GM08714 (cell line): ENCODE measurements at regions not wholly inside any gene's neighbourhood (a gene's known extent, or its start where the extent isn't known, plus 50 kb on each side); places are given as distances from the start of the nearest gene placed in this dataset.

ENCODE experiments used
- H3K4me3 ChIP-seq: fragments of 200-500 bp; sonication (Bioruptor generic); 2 replicates; pipeline ENCODE4 v1.5.1; 2014; ENCODE audit warnings: mild to moderate bottlenecking, low read length, inconsistent platforms
- ZNF274 ChIP-seq: IDR thresholded peaks from 2 replicates; pipeline ENCODE4 v1.6.1; 2012; ENCODE audit warnings: mild to moderate bottlenecking, low read depth, low read length

GRCh38 chr20:39376788-39377187 is 414.6 kb downstream of the DHX35 start:
- no peak overlapping the region for H3K4me3 ChIP-seq
- TF ChIP-seq ZNF274, result no peak

- no peak overlapping the region for H3K4me3 ChIP-seq
- TF ChIP-seq ZNF274, result no peak
These were observed 402.2 kb downstream of the DHX35 start for GRCh38 chr20:39364320-39364719.

- H3K4me3 ChIP-seq, result no peak overlapping the region
- no peak for TF ChIP-seq ZNF274
These were observed 398.0 kb downstream of the DHX35 start for GRCh38 chr20:39359981-39360620.

GRCh38 chr20:39358052-39358451 is 395.9 kb downstream of the DHX35 start:
- TF ChIP-seq ZNF274, result no peak
- no peak overlapping the region for H3K4me3 ChIP-seq

DNA sequence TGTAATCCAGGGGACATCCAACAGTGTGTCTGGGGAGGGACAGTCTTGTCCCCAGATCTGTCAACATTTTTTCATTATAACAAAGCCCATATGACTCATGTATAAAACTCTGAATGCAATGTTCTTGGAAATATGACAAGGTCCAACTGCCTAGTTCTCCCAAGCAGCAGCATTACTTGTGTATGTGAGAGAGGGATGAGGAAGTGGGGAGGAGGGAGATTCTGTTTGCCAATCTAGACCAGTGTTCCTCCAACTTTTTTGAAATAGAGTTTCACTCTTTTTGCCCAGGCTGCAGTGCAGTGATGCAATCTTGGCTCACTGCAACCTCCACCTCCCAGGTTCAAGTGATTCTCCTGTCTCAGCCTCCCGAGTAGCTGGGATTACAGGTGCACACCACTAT is 394.8 kb downstream of the DHX35 start:
- H3K4me3 ChIP-seq, result no peak overlapping the region
- TF ChIP-seq ZNF274, result no peak

DNA sequence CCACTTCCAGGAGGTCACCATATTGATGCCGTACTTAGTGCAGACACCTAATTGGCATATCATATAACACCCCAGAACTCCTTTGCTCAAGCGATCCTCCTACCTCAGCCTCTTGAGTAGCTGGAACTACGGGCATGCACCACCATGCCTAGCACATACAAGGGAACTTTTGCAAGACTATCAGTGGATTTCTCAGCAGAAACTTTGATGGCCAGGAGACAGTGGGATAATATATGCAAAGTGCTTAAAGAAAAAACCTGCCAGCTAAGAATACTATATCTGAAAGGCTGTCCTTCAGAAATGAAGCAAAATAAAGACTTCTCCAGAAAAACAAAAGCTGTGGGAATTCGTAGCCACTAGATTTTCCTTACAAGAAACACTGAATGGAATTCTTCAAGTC is 387.1 kb downstream of the DHX35 start:
- no peak for TF ChIP-seq ZNF274
- H3K4me3 ChIP-seq, result no peak overlapping the region

DNA sequence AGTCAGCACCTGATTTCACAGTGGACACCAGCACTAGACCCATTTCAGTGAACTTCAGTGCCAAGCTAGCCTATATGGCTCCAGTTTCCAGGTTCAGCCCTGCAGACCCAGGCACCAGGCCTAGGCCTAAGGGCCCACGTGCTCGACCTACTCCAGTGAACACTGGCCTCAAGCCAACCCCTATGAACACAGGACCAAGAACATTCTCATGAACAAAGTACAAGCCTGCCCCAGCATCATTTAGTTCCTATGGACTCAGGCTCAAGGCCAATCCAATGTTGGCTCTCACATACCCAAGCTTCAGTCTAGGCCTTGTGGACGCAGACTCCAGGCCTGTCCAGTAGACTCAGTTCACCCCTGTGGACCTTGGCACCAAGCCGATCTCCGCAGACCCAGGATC is 385.5 kb downstream of the DHX35 start:
- no peak for TF ChIP-seq ZNF274
- H3K4me3 ChIP-seq, result no peak overlapping the region

GRCh38 chr20:39342463-39342862 is 380.3 kb downstream of the DHX35 start:
- H3K4me3 ChIP-seq, result no peak overlapping the region
- no peak for TF ChIP-seq ZNF274

DNA sequence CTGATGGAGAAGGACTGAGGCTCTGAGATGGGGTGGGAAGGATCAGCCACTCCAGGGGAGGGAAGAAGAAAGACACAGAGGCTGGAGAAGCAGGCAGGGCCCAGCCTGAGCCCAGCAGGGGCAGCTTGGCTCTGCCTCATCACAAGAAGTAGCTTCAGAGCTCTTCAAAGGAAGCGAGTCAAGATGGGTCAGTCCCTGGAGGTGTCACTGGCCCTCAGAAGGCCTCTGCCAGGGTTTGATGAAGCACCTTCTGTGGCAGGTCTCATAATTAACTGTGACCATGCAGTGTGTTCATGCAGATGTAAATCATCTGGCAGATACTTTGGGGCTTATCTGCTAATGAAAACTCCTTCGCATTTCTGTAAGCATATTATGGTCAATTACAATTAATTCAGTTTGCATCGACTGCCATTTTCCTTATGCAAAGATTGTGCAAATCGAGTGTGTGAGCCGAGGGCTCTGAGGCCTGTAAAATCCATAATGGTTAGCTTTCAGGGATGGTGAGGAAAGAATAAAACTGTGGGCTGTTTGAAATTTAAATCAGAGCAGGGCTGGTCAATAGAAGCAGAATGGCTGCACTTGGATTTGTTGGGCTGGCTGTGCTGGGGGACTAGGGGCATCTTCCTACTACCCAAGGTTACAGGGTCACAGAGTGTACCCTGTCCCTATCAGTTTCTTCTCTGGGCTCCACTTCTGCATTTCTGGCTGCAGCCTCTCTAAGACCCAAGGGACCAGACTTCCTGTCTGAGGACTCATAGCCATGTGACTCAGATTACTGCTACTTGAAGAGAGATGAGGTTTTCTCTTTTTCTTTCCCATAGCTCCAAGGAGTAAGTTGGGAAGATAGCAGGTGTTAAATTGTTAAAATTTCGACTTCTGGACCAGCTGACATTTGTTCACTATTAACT is 376.6 kb downstream of the DHX35 start:
- H3K4me3 ChIP-seq, result no peak overlapping the region
- no peak for TF ChIP-seq ZNF274

DNA sequence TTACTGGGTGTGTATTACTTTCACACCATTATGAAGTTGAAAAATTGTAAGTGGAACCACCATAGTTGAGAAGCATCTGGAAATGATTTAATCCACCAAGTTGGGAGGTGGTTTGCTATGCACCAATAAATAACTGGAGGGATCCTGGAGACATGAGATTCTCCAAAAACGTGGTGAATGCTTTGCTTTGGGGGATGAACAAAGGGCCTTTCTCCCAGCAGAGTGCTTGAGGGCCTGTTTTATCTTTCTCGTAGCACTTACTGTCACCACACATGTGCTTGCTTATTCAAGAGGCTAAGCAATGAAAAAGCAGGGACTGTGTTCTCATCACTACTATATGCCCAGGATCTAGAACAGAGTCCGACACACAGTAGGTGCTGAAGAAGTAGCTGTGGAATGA is 371.1 kb downstream of the DHX35 start:
- no peak for TF ChIP-seq ZNF274
- no peak overlapping the region for H3K4me3 ChIP-seq

GRCh38 chr20:39328347-39328746 is 366.2 kb downstream of the DHX35 start:
- no peak overlapping the region for H3K4me3 ChIP-seq
- TF ChIP-seq ZNF274, result no peak

DNA sequence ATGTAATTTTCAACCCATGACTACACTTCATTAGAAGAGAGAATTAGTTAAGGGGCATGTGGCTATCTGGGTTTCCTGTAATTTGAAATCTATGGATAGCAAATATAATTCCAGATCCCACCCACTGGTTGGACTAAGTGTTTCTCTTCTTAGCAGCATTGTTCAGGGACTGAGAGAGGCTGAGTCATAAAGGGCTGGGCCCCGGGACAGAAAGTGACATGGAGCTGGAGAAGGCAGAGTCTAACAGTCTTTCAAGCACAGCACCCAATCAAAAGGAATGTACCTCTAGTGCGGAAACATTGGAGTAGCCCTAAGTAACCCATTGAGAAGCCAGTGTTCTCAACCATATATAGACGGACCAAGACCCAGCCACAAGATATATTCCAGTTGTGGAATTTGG is 363.9 kb downstream of the DHX35 start:
- H3K4me3 ChIP-seq, result no peak overlapping the region
- TF ChIP-seq ZNF274, result no peak

DNA sequence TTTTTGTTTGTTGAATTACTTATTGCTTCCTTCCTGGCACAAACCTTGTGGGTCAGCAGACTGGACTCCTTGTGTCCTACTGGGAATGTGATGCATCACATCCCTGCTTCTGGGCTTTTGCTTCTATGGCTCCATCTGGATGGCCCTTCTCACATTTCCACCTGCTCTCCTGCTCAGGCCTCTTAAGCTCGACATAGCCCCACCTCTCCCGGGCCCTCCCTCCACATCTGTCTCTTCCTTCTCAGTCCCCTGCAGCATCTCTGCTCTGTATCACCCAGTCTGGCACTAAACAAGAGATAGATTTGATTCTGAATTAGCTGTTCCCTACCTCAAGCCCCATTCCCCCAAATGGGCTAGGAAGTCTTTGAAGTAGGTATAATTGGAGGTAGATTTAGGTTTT is 356.8 kb downstream of the DHX35 start:
- no peak for TF ChIP-seq ZNF274
- no peak overlapping the region for H3K4me3 ChIP-seq

GRCh38 chr20:39312676-39313075 is 350.5 kb downstream of the DHX35 start:
- H3K4me3 ChIP-seq, result no peak overlapping the region
- TF ChIP-seq ZNF274, result no peak

DNA sequence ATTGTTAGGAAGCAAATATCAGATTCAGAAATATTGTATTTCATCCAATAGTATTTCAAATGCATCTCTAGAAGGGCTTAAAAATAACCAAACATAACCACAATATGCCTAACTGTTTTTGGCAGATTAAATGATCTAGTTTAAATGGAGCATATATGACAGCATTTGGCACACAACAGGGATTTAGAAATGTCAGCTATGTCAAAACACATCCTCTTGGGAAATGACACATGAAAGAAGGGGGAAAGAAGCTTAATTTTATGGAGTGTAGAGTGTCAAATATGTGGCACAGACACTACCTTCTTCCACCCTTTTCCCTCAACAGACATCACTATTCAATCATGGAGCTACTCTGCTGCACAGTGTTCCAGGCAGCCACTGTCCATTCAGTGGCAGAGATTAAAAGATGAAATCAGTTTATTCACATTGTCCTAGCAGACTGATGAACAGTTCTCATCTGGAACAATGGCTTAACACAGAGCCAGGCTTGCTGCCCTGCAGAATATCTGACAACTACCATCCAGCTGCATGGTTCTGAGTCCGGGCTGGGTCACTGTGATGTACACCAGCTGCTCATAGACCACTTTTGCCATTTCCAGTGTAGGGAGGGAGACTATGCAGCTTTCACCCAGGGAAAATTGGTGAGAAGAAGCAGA is 349.8 kb downstream of the DHX35 start:
- H3K4me3 ChIP-seq, result no peak overlapping the region
- TF ChIP-seq ZNF274, result no peak
